LNCaP clone FGC (cell line): ENCODE measurements at regions not wholly inside any gene's neighbourhood (a gene's known extent, or its start where the extent isn't known, plus 50 kb on each side); places are given as distances from the start of the nearest gene placed in this dataset.

Experiments
- DNase-seq: peaks from one replicate; pipeline ENCODE4 v3.0.0-alpha.2; 2011; ENCODE audit warnings: low read depth
- H3K4me3 ChIP-seq: 2 replicates; pipeline ENCODE4 v1.5.1; 2011; ENCODE audit warnings: mild to moderate bottlenecking, low read depth, low read length, control low read depth
- TF ChIP-seq, protein P1 (sequence below): IDR thresholded peaks from 2 replicates; pipeline ENCODE4 v1.5.1; 2012; ENCODE audit warnings: mild to moderate bottlenecking; ENCODE audit not compliant: control insufficient read depth, insufficient read depth; ENCODE audit errors: extremely low read depth

DNA sequence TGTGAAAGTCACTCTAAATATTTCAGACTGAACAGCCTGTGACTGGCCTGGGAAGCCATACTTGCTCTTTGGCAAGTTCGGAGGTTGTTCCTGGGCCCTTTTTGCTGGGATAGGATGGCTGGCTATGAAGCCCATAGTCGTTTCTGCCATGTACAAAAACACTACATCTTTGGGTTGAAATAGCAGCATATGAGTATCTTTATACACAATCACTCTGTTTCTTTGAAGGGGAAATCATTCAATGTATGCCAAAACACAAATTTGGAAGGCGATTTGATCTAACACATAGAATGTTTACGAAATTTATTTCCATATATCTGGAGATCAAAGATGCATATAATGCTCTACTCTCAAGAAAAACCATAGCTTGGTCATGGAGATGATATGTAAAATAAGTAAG lies 192.9 kb downstream of the SQOR start:
- no peak for DNase-seq
- no peak overlapping the region for H3K4me3 ChIP-seq
- TF ChIP-seq, protein P1, sequence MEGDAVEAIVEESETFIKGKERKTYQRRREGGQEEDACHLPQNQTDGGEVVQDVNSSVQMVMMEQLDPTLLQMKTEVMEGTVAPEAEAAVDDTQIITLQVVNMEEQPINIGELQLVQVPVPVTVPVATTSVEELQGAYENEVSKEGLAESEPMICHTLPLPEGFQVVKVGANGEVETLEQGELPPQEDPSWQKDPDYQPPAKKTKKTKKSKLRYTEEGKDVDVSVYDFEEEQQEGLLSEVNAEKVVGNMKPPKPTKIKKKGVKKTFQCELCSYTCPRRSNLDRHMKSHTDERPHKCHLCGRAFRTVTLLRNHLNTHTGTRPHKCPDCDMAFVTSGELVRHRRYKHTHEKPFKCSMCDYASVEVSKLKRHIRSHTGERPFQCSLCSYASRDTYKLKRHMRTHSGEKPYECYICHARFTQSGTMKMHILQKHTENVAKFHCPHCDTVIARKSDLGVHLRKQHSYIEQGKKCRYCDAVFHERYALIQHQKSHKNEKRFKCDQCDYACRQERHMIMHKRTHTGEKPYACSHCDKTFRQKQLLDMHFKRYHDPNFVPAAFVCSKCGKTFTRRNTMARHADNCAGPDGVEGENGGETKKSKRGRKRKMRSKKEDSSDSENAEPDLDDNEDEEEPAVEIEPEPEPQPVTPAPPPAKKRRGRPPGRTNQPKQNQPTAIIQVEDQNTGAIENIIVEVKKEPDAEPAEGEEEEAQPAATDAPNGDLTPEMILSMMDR = no peak

DNA sequence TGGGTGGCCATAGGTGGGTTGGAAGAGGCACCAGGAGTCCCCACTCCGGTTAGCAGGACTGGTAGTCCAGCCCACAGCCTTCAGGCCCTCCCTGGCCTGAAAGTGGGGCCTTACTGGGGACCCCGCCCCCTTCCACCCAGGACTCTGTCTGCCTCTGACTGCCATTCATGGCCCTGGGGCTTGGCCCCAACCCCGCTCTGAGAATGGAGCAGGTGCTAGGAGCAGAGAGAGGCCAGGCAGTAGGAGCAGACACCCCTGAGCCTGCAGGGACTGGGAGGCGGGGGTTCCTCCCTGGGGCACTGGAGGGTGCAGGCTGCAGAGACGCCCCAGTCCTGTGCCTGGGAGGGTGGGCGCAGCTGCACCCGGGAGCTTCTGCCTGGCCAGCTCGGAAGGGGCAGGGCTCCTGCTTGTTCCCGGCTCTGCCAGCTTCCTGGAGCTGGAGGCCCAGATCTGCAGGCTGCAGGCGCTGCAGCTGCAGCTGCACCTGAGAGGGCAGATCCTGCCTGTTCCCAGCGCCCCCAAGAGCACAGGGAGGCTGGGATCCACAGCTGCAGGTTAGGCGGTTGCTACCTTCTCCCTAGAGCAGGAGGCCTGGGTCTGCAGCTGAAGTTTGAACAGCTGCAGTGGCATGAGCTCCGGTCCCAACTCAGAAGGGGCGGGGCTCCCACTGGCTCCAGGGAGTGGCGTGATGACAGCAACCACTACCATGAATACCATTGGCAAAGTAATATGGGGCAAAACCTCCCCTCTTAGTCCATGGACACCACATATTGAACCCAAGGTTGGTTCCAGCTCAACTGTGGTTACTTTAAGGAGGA lies 194.7 kb downstream of the SQOR start:
- H3K4me3 ChIP-seq = no peak overlapping the region
- DNase-seq = no peak
- TF ChIP-seq, protein P1 = no peak

DNA sequence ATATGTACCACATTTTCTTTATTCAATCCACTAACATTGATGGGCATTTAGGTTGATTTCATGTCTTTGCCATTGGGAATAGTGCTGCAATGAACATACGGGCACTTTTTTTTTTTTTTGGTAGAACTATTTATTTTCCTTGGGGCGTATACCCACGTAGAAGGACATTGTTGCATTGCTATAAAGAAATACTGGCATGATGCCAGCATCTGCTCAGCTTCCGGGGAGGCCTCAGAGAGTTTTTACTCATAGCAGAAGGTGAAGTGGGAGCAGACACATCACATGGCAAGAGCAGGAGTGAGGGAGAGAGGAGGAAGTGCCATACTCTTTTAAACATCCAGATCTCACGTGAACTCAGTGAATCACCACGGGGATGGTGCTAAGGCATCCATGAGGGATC lies 197.0 kb downstream of the SQOR start:
- DNase-seq = no peak
- TF ChIP-seq, protein P1 = no peak
- H3K4me3 ChIP-seq = no peak overlapping the region

DNA sequence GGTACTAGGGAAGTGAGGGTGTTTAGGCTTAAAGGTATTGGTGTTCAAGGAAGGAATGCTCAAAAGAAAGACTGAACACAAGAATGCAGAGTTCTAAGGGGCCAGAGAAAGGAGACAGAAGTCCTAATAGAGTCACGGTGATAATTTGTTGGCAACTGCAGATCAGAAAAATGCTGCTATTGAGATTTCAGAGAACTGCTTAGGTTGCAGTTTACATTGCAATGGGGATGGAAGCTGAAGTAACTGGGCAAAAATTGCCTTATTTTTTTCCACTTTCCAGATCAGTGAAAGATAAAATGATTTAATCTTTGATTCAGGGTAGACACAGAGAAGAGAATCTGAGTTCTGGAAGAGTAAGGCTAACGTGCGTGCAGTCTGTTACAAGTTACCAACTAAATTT lies 199.8 kb downstream of the SQOR start:
- TF ChIP-seq, protein P1 = no peak
- H3K4me3 ChIP-seq = no peak overlapping the region
- DNase-seq = no peak

DNA sequence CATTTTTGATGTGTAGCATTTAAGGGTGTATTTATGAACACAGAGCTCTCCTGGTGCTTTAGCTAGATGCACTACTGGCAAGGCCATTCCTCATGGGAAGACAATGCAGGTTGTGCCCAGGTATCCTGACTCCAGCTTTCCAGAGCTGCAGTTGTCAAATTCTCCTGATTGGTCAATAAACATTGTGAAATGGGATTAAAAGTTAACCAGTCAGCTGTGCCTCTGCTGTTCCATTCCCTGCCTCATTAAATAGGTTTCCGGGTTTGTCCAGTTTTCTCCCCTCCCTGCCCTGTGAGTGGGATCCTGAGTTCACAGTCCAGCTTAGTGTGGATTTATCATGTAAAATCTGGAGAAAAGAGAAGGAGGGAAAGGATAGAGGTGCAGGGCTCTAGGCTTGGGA lies 207.3 kb downstream of the SQOR start:
- H3K4me3 ChIP-seq = no peak overlapping the region
- DNase-seq = no peak
- TF ChIP-seq, protein P1 = no peak

DNA sequence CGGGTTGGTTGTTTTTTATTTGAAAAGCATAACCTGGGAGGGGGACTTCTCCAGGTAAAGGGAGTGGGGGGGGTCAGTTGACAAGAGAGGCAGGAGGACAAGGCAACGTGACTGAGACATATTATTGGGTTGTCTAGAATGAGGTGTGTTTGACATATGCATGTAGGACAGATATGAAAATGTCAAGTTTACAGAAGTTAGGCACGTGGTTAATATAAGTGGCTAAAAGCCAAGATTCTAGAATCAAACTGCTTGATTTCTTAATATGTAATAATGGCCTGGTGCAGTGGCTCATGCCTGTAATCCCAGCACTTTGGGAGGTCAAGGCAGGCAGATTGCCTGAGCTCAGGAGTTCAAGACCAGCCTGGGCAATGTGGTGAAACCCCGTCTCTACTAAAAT lies 212.8 kb downstream of the SQOR start:
- no peak overlapping the region for H3K4me3 ChIP-seq
- no peak for DNase-seq
- TF ChIP-seq, protein P1 = no peak

DNA sequence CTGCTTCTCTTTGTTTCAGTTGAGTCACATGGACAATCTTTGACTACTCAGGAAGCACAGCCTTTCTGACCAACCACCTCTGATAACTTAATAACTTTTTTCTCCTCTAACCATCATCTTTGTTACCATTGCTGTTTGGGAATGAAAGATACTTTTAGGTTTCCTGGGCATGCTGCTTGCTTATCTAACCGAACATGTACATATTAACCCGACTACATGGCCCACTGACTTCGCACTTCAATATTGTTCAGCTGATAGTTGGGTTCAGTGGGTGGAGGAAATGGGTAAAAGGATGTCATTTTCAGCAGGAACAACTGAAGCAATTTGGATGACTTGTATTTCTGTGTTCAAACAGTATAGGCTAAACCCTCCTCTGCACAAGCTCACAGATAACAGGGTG lies 214.3 kb downstream of the SQOR start:
- no peak for DNase-seq
- no peak overlapping the region for H3K4me3 ChIP-seq
- TF ChIP-seq, protein P1 = no peak
